ENCODE measurements at regions not wholly inside any gene's neighbourhood (a gene's known extent, or its start where the extent isn't known, plus 50 kb on each side); places are given as distances from the start of the nearest gene placed in this dataset.

- TF ChIP-seq REST (IDR thresholded peaks at IDR 0.05; ENCODE audit: low read depth), result no peak
- no peak for TF ChIP-seq MAX (IDR thresholded peaks at IDR 0.05)
- no peak for TF ChIP-seq TCF12 (IDR thresholded peaks at IDR 0.05; ENCODE audit: low read depth)
- TF ChIP-seq RAD21 (IDR thresholded peaks at IDR 0.05; ENCODE audit: low read depth), result no peak
- no peak for TF ChIP-seq EP300 (IDR thresholded peaks at IDR 0.05; ENCODE audit: borderline replicate concordance)
- TF ChIP-seq USF1 (IDR thresholded peaks at IDR 0.05), result no peak
- TF ChIP-seq YY1 (IDR thresholded peaks at IDR 0.05; ENCODE audit: low read depth), result no peak
Measured at GRCh38 chr3:134425943-134426342, 51.7 kb upstream of the AMOTL2 start.

Measured in Ishikawa (cell line).